ENCODE measurements at regions not wholly inside any gene's neighbourhood (a gene's known extent, or its start where the extent isn't known, plus 50 kb on each side); places are given as distances from the start of the nearest gene placed in this dataset.

- TF ChIP-seq CTCF (IDR thresholded peaks at IDR 0.05) (no peak), POLR2A (IDR thresholded peaks at IDR 0.05) (no peak)
Measured at GRCh38 chr21:18553786-18554185, 150.2 kb upstream of the TMPRSS15 start.
